GM10248 (cell line): ENCODE measurements at regions not wholly inside any gene's neighbourhood (a gene's known extent, or its start where the extent isn't known, plus 50 kb on each side); places are given as distances from the start of the nearest gene placed in this dataset.
"Not testable (repeated sequence)": the region's sequence is repeated elsewhere in the genome, so short reads cannot be mapped to it uniquely, and the experiment has no call there.

Source experiments
- CTCF ChIA-PET: fragments of 300-600 bp; sonication (Branson Sonifier 250); formaldehyde crosslinking; extraction: SDS; loops from one replicate; lab custom pipeline; 2021; ENCODE audit warnings: antibody characterized with exemption; lab: Yijun Ruan, JAX
- POLR2A ChIA-PET: fragments of 350-650 bp; sonication (Branson Sonifier 250); formaldehyde crosslinking; extraction: SDS; loops from one replicate; lab custom pipeline; 2020; ENCODE audit warnings: antibody characterized with exemption; lab: Yijun Ruan, JAX
- DNase-seq: peaks from one replicate; pipeline ENCODE4 v3.0.0; 2012; ENCODE audit errors: extremely low spot score
- CTCF ChIP-seq: IDR thresholded peaks from 2 replicates; pipeline ENCODE4 v1.5.1; 2012; ENCODE audit warnings: mild to moderate bottlenecking, low read depth; ENCODE audit errors: extremely low read depth, missing control alignments, control extremely low read depth

- no peak for TF ChIP-seq CTCF
- CTCF ChIA-PET: interaction anchor here (0.8 to 1.9 kb wide), 2 partner anchors 11 to 24 kb away, joined by 3 to 6 read pairs; no protein-coding TSS in a partner anchor
- POLR2A ChIA-PET: no interaction called here
- no peak for DNase-seq
Measured at GRCh38 chr15:57890351-57890750, 175.2 kb downstream of the ALDH1A2 start.

- no peak for DNase-seq
- POLR2A ChIA-PET: no interaction called here
- CTCF ChIA-PET: interaction anchor here (0.8 to 1.9 kb wide), 2 partner anchors 12 to 25 kb away, joined by 3 to 6 read pairs; no protein-coding TSS in a partner anchor
- TF ChIP-seq CTCF: no peak
Measured at GRCh38 chr15:57890878-57891277, 174.6 kb downstream of the ALDH1A2 start.

- ChIA-PET CTCF (interaction anchor here (1.9 kb wide), 1 partner anchor 13 kb away, joined by 6 read pairs; no protein-coding TSS in a partner anchor), POLR2A (no interaction called here)
Measured at GRCh38 chr15:57892181-57892580, 173.3 kb downstream of the ALDH1A2 start.

GRCh38 chr15:57893040-57893439 is 172.5 kb downstream of the ALDH1A2 start:
- ChIA-PET CTCF (no interaction called here), POLR2A (no interaction called here)
- TF ChIP-seq CTCF: no peak
- no peak for DNase-seq

More at GRCh38 chr15:57892181-57892580, 173.3 kb downstream of the ALDH1A2 start:
- no peak for DNase-seq
- TF ChIP-seq CTCF: no peak

GRCh38 chr15:57895291-57895690 is 170.2 kb downstream of the ALDH1A2 start:
- no peak for TF ChIP-seq CTCF
- CTCF ChIA-PET: interaction anchor here (1.8 kb wide), 1 partner anchor 35 kb away, joined by 4 read pairs; no protein-coding TSS in a partner anchor

GRCh38 chr15:57896114-57896513 is 169.4 kb downstream of the ALDH1A2 start:
- ChIA-PET CTCF (no interaction called here), POLR2A (no interaction called here)
- TF ChIP-seq CTCF: no peak
- DNase-seq: no peak

More at GRCh38 chr15:57895291-57895690, 170.2 kb downstream of the ALDH1A2 start:
- DNase-seq: no peak
- POLR2A ChIA-PET: no interaction called here

- DNase-seq, CTCF ChIA-PET, POLR2A ChIA-PET: not testable (repeated sequence)
Measured at GRCh38 chr15:57896899-57897298, 168.6 kb downstream of the ALDH1A2 start.
